Endothelial cell of hepatic sinusoid (primary cell): ENCODE measurements at regions not wholly inside any gene's neighbourhood (a gene's known extent, or its start where the extent isn't known, plus 50 kb on each side); places are given as distances from the start of the nearest gene placed in this dataset.

Experiments
- in situ Hi-C: cut with HindIII; loops from 2 replicates; pipeline ENCODE4 v1.10.0; 2017; ENCODE audit warnings: low sequenced_read_pairs

DNA sequence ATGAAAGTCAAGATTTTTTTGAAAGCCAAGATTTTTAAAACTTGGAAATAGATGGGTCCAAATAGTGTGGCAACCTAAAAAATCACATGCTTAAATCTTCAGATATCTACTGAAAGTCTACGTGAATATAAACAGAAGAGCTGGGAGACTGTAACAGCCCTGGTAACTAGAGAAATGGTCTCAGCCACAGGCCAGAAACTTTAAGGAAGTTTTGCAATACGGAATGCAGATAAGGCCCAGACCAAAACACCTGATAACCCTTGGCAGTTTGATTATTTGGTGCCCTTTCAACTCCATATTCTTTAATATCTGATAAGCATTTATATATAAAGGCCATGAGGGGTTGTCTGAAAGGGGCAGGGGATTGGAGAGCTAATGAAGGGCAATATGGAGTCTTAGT, 537.3 kb upstream of the TGFBR2 start:
- in situ Hi-C loops = no loop called here

DNA sequence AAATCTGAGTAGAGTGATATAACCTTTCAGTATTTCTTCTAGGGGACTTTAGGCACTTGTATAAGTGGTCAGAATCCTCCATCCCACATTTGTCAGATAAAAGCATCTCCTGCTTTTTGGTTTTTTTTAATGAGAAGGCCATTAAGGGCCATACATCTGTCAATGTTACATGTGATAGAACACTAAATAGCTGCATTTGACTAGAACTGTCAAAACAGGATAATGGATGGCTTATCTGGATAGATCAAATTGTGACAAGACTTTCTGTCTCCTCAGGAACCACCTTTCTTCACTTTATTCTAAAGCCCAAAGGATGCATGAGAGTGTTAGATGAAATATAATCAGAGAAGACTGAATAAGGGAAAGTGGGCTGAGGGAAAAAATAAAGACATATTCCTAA, 533.4 kb upstream of the TGFBR2 start:
- in situ Hi-C loops = no loop called here

DNA sequence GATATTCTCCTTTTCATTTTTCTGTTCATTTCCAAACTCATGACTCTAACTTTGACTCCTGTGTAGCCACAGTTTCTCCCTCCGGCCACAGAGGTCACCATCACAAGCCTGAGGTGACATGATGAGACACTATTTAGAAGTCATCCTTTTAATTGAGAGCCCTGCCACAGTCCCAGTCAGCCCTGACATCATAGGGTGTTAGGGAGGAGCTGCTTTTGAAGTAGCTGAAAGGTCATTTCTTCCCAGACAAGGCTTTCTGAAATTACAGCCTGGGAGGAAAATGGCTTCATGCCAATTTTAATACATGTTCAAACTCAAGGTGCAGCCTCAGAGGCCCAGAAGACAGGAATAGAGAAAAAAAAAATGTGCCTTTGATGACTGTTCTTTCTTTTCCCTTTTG, 532.8 kb upstream of the TGFBR2 start:
- in situ Hi-C loops = no loop called here

DNA sequence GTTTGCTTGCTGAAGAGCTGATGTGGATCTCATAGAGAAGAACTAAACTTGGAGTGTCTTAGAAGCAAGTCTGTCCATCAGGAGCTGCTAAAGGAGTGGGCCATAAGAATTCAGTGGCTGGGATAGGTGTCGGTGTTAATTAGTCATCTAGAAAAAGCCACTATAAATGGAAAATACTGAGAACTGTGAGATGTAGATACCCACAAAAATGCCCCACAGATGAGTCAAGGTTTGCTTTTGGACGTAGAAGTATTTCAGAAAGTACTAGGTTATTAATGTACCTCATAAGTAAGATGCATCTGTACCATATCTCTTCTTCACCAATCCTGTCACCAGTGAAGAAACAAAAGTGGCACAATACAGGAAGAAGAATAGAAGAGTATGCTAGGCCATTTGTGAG, 530.9 kb upstream of the TGFBR2 start:
- in situ Hi-C loops = no loop called here

DNA sequence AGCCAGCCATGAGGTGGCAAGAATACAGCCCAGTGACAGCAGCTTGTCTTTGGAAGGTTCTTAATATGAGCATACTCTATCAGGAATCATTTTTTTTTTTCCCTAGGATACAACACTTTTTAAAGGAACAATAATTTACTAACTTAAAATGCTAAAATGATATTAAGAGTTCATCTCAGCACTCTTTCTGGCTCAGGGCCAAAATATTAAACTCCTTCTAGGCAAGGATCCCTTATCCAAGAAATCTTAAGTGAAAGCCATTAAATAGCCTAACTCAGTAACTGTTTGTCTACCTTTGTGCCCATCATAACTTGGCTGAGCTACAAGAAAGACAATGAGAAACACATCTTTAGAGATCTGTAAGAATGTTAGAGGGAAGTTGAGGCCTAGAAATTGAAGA, 529.5 kb upstream of the TGFBR2 start:
- in situ Hi-C loops = no loop called here

DNA sequence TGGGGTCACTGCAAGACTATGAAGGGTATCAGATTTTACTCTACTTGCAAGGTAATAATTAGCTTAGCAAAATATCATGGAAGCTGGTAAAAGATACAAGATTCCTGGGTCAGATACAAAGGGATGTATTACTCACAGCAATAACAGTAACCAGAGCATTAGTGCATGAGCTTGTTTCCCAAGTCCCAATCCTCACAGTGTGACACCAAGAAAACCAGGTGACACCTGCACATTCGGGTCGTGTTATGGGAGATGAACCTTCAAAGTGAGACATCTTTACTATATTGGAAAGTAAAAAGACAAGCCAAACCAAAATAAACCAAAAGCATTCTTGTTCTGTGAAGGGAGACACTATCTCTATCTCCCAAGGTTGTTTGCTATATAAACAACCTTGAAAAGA, 528.7 kb upstream of the TGFBR2 start:
- in situ Hi-C loops = no loop called here

DNA sequence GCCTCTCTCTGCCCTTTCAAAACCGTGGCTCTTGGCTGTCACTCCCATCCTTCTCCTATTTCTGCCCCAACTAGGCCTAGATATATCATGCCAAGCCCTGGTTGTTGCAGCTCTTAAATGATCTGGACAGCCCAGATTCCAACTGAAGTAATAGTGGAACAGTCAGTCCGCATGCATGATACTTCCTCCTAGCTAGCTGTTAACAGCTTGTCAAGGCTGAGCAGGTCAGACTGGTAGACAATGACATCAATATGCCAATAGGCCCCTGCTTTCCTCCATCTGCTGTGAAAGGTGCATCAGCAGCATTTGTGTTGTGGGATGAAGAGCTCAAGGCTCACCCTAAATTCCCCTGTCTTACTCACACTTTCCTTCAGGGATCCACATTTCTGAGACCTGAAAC, 527.7 kb upstream of the TGFBR2 start:
- in situ Hi-C loops = no loop called here

DNA sequence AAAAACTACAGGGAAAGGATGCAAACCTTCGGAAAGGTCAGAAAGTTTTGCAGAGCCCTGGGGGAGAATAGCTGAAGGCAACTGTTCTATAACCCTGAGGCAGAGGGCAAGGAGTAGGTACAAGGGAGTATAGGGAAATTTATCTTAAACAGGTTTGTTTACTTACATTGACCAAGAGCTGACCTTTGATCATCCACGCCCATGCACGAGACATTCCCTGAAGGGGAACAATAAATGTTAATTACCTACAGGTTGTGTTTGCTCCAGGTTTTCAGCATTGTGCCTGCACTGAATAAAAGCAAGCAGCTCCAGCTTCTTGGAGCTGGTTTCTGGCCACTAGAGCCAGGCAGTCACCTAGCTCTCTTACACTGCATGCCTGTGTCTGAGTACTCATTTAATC, 524.5 kb upstream of the TGFBR2 start:
- in situ Hi-C loops = no loop called here

DNA sequence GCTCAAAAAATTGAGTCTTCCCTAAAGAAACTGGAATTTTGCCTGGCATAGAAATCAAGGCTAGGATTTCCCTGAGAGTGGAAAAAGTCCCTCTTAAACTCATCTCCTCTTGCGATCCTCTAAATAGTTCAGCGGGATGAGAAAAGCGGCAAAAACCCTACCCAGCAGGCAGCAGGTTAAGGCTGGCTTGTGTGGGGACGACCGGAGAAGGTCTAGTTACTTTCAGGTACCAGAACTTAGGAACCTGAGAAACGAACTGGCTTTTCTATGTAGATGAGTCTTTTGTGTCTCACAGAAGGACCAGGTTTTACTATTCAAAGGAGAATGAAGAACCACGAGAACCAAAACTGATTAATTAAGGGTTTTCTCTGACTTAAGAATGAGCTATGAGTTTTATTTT, 523.7 kb upstream of the TGFBR2 start:
- in situ Hi-C loops = no loop called here

DNA sequence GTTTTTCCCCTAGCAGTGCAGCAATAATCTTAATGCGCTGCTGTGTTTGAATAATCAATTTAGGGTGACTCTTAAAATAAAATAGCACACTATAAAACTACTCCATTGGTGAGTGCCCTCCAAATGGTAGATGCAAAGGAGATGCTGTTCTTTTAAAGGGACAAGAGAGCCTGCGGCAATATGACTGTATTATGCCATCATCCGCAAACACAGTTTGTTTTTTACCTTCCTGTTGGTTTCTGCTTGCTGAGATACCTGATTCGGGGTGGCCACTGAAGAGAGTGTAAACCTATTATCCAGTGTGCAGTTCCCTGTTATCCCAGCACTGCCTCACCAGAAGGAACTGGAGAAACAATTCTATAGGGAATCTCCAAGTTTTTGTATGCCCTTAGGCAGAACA, 523.1 kb upstream of the TGFBR2 start:
- in situ Hi-C loops = no loop called here

DNA sequence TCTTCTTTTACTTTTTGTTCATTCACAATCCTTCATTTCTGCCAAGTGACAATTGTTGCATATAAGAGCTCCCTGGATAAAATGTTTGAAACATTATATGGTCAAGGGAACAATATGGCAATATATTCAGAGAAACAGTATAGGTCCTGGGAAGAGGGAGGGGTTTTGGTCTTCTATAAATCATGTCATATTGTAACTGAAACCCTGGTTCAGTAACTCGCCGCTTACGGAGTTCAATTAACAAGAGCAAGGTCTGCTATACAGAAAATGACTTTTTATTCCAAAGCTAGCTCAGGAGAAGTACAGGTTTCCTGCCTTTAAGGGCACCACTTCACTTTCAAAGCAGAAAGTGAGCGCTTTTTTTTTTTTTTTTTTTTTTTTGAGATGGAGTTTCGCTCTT, 522.1 kb upstream of the TGFBR2 start:
- in situ Hi-C loops = no loop called here

DNA sequence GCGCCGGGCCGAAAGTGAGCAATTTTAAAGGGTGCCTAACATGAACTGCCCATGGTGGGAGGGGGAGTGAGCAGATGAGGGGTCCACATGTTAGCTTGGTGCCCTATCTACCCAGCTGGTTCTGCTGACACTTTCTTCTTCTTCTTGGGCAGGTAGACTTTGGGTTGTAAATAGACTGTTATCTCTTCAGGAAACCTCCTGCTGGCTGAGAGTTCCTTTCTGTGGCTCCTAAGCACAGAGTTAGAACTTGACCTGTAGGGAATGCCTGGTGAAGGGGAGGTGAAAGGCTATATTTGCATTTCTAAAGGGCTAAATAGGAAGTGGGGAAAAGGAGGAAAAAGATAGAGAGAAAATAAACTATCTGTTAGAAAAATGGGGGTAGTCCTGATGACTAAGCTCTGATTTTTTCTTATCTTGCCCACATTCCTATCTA, 521.4 kb upstream of the TGFBR2 start:
- in situ Hi-C loops = no loop called here

DNA sequence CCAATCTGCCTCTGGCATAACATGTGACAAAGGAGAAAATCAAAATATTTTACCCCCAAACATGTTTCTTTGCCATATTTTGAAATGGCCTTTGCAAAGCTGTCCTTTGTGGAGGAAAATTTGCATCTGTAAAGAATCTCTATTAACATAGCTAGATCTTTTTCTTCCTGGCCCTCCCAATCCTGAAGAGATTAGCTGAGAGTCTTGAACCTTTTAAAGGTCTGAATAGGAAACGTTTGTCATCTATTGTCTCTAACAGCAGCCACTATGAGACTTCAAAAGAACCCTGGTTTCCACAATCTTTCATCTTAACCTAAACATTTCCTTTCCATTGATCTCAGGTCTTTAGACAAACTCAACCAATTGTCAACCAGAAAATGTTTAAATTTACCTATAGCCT, 520.9 kb upstream of the TGFBR2 start:
- in situ Hi-C loops = no loop called here

DNA sequence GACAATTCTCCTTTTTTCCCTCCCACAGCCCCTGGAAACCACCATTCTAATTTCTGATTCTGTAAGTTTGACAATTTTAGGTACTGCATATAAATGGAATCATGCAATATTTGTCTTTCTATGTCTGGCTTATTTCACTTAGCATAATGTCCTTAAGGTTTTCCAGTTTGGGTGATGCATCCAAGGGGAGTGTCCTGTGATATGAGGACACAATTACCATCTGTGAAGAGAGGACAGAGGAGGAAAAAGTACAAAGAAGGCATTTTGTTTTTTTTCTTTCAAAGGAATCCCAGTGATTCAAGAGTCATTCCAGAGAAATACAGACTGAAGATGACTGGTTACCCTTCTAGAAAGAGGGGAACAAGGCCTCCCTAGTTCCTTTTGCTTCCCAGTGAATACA, 514.7 kb upstream of the TGFBR2 start:
- in situ Hi-C loops = no loop called here

DNA sequence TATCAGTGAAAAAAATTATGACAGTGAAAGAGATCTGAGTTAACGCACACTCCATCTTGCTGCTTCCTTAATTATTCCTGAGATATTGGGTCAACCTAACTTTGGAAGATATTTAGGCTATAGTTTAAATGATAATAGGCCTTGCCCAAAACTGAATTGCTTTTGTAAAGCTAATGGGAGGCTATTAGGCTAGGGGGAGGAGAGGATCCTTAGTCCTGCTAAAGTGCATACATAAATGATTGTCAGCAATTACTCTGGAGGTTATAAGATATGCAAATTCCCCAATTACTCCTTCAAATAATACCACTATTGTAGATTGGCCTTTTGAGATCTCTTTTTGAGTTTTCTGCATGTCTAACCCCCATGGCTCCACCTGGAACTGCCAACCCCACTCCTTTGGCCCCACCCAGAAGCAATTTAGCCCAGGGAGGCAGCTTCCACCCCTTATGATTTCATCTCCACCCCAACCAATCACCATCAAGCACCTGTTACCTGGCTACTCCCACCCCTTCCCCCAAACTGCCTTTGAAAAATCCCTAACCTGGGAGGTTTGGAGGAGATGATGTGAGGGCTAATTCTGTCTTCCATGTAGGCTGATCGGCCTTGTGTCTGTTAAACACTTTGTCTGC, 509.3 kb upstream of the TGFBR2 start:
- in situ Hi-C loops = no loop called here

DNA sequence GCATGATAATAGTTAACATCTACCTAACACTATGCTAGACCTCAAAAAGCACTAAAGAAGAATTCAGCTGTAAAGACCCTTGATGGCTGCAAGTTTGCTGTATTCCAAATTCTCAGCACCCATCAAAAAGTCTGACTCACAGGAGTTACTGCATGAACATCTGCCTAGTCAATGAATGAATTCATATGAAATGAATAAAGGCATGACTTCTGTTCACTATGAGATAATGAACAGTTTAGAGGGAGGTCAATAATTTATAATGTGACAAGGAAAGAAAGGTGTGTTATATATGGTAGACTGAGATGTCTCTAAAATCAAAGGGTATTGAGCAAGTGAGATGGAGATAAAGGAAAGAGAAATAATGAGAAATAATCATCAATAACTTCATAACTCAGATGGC, 508.2 kb upstream of the TGFBR2 start:
- in situ Hi-C loops = no loop called here

DNA sequence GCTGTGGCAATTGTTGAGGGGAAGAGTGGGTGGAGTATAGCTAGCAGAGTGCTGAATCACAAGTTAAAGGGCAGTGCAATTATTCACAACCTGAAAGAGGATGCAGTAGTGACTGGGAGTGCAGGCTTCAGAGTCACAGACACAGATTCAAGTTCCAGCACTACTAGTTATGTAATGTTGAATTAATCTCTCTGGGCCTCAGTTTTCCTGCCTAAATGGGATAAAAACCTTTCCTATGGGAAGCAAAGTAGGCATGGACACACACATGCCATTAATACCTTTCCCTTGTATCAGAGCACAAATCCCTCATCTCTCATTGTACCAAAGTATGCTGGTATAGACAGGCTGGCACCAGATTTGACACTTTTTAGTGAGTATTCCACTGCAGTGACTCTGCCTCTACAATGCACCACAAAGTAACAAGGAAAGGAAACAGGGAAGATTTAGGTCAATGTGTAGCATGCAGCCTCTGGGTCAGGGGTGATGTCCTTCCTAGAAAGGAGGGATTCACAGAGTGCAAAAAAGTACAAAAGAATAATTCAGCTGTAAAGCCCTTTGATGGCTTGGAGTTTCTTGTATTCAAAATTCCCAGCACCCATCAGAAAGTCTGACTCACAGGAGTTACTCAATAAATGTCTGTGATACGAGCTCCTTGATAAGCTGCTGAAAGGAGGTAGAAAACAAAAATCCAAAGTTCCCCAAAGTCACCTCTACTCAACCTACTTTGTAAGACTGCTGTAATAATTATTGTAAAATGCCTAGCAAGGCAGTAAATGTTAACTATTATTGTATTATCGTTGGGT, 507.5 kb upstream of the TGFBR2 start:
- in situ Hi-C loops = no loop called here

DNA sequence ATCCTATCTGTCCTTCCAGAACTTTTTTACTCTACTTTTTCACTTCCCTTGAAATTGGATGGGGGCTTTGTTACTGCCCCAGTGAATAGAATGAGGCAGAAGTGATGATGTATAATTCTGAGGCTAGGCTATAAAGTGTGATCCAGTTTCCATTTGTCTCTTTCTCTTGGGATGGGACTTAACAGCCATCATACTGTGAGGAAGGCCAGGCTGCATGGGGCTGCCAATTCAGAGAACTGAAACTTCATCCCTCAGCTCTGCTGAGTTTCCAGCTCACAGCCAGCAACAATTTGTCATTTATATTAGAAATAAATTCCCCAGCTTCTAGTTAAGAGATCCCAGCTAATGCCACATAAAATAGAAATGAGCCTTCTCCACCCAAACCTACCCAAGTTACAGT, 504.0 kb upstream of the TGFBR2 start:
- in situ Hi-C loops = no loop called here

DNA sequence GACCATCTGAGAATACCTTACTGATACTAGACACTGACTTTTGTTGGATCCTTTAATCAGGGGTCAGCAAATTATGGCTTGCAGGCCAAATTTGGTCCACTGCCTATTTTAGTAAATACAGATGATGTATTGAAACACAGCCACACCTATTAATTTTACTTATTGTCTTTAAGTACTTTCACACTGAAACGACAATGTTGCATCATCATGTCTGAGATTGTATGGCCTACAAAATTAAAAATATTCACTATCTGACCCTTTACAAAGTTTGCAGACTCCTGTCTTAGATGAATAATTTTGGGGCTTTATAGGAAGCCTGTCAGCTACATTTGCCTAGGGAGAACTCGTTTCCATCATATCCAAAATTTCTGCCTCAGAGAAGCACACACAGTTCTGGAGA, 503.2 kb upstream of the TGFBR2 start:
- in situ Hi-C loops = no loop called here

DNA sequence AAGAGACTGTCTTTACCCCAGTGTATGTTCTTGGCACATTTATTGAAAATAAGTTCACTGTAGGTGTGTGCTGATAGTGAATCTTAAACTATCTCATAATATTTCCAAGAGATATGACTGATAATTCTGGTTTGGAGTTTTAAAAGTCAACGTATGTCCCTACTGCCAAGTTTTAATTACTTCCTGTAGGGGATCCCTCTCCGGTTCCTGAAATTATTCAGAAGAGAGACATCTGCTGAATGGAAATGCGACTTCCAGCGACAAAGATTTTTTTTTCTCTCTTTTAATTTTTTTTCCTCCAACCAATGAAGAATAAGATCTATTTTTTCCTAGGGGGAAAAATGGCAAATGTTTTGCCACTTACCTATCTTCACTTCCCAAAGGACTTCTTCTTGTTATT, 498.9 kb upstream of the TGFBR2 start:
- in situ Hi-C loops = no loop called here

DNA sequence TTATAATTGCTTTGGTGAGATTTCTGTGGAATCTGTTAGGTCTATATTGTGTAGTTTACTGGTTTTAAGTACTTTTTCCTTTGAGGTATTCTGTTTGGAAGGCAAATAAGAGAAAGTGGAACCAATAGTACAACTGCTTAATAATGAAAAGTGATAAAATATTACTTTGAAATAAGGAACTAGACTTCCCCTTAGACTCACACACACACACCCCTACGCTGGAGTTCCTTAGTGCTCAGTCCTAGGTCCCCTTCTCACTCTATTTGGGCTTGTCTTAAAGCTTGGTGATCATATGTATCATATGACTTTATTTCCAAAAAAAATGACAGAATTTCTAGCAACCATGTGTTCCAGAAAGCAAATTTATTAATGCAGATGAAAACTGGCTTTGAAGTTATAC, 494.0 kb upstream of the TGFBR2 start:
- in situ Hi-C loops = no loop called here

DNA sequence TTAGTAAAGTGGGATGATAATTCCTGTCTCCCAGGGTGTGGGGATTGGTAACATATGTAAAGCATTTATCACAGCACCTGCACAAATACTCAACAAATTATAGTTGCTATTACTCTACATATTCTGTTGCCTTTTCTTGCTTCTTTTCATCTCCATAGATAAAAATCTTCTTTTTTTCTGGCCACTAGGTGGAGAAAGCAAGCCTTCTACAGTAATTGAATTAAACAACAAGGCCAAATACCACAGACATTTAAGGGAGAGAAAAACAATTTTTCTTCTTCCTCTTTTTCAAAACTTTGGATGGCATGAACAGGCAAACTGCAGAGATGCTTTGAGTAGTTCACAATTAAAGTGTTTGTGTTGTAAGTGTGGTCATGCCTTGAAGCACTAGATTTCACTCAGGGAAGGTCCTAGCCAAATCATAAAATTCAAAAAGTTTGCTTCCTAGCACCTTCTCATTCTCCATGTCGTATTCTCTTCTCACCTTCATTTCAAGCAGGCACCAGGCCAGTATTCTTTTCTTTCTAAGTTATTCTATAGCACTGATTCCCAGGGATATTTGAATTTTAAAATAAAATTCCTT, 493.4 kb upstream of the TGFBR2 start:
- in situ Hi-C loops = no loop called here
